AG04450 (cell line): ENCODE measurements at regions not wholly inside any gene's neighbourhood (a gene's known extent, or its start where the extent isn't known, plus 50 kb on each side); places are given as distances from the start of the nearest gene placed in this dataset.

Source experiments
- CTCF ChIA-PET: fragments of 300-600, 350-600 bp; formaldehyde crosslinking; extraction: SDS; loops from one replicate; lab custom pipeline; 2022; ENCODE audit warnings: antibody characterized with exemption, inconsistent platforms; lab: Charles Lee
- POLR2A ChIA-PET: fragments of 350-600 bp; formaldehyde crosslinking; extraction: SDS; loops from one replicate; lab custom pipeline; 2021; ENCODE audit warnings: antibody characterized with exemption, inconsistent platforms; lab: Yijun Ruan, JAX
- DNase-seq: peaks from one replicate; pipeline ENCODE4 v3.0.0-alpha.2; 2011; ENCODE audit warnings: low read depth, low spot score
- H3K27ac ChIP-seq: one replicate; pipeline ENCODE4 v1.5.1; 2012; ENCODE audit warnings: low read depth, low read length, control low read depth
- H3K27me3 ChIP-seq: one replicate; pipeline ENCODE4 v1.6.0; 2012; ENCODE audit warnings: low read length; ENCODE audit not compliant: control insufficient read depth, insufficient read depth
- H3K4me3 ChIP-seq: 2 replicates; pipeline ENCODE4 v1.5.1; 2011; ENCODE audit warnings: mild to moderate bottlenecking, low read depth, low read length, control low read depth
- H3K9me3 ChIP-seq: 2 replicates; pipeline ENCODE4 v1.5.1; 2012; ENCODE audit warnings: low read length; ENCODE audit not compliant: control insufficient read depth, insufficient read depth
- CTCF ChIP-seq: IDR thresholded peaks from 2 replicates; pipeline ENCODE4 v1.5.1; 2011; ENCODE audit warnings: low read depth, low read length, control low read depth, inconsistent platforms

GRCh38 chr5:174197929-174198328, 152.4 kb downstream of the NSG2 start:
- Histone ChIP-seq H3K9me3 (peaks cover 5% of the 10 kb centered on the region; the same call in 1 of the 2 replicates), H3K27me3 (no peaks in the 10 kb centered on the region), H3K4me3 (no peak overlapping the region), H3K27ac (no peak overlapping the region)
- ChIA-PET CTCF (no interaction called here), POLR2A (no interaction called here)
- TF ChIP-seq CTCF = no peak
- DNase-seq = no peak

- TF ChIP-seq CTCF = no peak
- DNase-seq = no peak
- POLR2A ChIA-PET = no interaction called here
- CTCF ChIA-PET = no interaction called here
- H3K27ac ChIP-seq = no peak overlapping the region
- H3K9me3 ChIP-seq = peaks cover 5% of the 10 kb centered on the region; the same call in 1 of the 2 replicates
- H3K4me3 ChIP-seq = no peak overlapping the region
- H3K27me3 ChIP-seq = no peaks in the 10 kb centered on the region
These were observed 153.0 kb downstream of the NSG2 start for GRCh38 chr5:174198541-174198940.

GRCh38 chr5:174202996-174203395, 157.5 kb downstream of the NSG2 start:
- no peak overlapping the region for H3K4me3 ChIP-seq
- no peaks in the 10 kb centered on the region for H3K27me3 ChIP-seq
- ChIA-PET POLR2A (no interaction called here), CTCF (no interaction called here)
- no peak for DNase-seq
- H3K9me3 ChIP-seq = peaks cover 5% of the 10 kb centered on the region; the same call in 1 of the 2 replicates
- H3K27ac ChIP-seq = no peak overlapping the region
- no peak for TF ChIP-seq CTCF

GRCh38 chr5:174204535-174205313, 159.2 kb downstream of the NSG2 start:
- ChIA-PET POLR2A (no interaction called here), CTCF (no interaction called here)
- Histone ChIP-seq H3K27me3 (no peaks in the 10 kb centered on the region), H3K27ac (no peak overlapping the region), H3K4me3 (no peak overlapping the region), H3K9me3 (no peaks in the 10 kb centered on the region; the same call in 1 of the 2 replicates)
- TF ChIP-seq CTCF = no peak
- DNase-seq = no peak

GRCh38 chr5:174205939-174206338, 160.4 kb downstream of the NSG2 start:
- Histone ChIP-seq H3K27me3 (no peaks in the 10 kb centered on the region), H3K4me3 (no peak overlapping the region), H3K27ac (no peak overlapping the region), H3K9me3 (no peaks in the 10 kb centered on the region)
- ChIA-PET POLR2A (no interaction called here), CTCF (no interaction called here)
- no peak for DNase-seq
- TF ChIP-seq CTCF = no peak
